NCI-H526 (cell line): ENCODE measurements at regions not wholly inside any gene's neighbourhood (a gene's known extent, or its start where the extent isn't known, plus 50 kb on each side); places are given as distances from the start of the nearest gene placed in this dataset.

Source experiments
- DNase-seq, 2 experiments: peaks; one replicate each; lab custom pipeline; 2025; lab: John Stamatoyannopoulos, UW

DNA sequence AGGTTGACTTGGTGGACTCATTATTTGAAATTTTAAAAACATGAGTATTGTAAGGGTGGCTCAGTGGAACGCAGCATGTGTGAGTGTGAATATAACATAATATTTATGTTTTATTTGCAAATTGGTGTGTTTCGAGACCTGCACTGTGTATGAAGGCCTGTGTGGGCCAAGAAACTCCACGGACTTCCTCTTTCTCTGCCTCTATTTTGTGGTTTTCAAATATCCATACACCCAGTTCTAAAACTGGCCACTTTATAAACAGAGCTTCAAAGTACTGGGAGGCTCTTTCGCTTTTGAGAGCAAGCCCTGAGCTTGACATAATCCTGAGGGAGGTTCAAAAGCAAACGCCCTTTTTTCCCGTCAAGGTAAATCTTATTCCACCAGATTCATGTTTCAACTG, 187.7 kb downstream of the GPAT3 start:
- DNase-seq: no peak

DNA sequence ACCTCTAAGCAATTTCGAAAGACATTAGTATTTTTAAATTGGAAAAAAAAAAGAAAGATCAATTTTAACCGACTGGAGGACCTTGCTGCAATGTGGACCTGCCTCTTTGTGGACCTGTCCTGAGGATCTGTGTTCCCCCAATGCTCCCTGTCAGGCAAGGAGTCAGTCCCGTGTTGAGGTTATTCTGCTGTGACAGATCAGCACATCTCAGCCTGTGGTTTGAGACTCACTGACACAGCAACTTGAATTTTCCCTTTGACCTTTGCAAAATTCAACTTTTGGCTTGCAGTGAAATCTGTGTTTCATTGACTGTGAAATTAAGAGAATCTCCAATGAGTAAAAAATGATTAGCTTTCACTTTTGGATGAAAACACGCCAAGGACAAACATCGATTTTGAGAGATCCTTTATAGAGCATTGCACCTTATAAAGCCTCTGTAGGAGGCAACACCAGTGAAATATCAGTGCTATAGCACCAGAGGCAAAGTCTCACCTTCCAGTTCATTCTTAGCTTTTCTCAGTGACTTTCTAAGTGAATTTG, 186.9 kb downstream of the GPAT3 start:
- no peak for DNase-seq

GRCh38 chr4:83716874-83717273, 181.0 kb downstream of the GPAT3 start:
- no peak for DNase-seq

DNA sequence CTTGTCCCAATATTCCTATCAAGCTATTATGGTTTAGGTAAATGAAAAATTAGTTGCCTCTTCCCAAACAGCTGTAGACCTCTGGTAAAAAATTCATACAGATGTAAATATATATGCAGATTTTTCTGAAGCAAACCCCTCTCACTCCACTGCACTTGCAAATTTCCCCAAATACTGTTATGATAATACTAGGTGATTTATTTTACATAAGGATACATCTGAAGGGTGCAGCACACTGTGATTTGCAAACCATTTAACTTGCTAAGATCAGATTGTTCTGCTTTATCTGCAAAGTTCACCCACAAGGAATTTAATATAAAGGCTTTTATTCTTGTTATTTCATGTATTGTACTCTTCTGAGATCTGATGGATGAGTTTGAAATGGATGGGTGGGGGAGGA, 177.0 kb downstream of the GPAT3 start:
- DNase-seq: peak; percentile 26 to 57

- no peak for DNase-seq
Observed at GRCh38 chr4:83709627-83710026, 173.7 kb downstream of the GPAT3 start.

GRCh38 chr4:83708500-83709175, 172.7 kb downstream of the GPAT3 start:
- no peak for DNase-seq

DNA sequence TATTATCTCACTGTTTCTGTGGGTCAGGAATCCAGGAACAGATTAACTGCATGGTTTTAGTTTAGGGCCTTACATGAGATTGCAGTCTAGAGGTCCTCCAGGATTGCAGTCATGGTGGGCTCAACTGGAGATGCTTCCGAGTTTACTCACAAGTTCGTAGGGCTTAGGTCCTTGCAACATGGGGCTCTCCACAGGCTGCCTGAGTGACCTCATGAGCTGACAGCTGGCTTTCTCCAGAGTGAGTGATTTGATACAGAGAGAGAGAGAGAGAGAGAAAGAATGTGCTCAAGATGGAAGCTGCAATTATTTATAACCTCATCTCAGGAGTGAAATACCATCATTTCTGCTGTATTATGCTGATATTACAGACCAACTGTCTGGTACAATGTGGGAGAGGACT, 168.9 kb downstream of the GPAT3 start:
- DNase-seq: no peak

DNA sequence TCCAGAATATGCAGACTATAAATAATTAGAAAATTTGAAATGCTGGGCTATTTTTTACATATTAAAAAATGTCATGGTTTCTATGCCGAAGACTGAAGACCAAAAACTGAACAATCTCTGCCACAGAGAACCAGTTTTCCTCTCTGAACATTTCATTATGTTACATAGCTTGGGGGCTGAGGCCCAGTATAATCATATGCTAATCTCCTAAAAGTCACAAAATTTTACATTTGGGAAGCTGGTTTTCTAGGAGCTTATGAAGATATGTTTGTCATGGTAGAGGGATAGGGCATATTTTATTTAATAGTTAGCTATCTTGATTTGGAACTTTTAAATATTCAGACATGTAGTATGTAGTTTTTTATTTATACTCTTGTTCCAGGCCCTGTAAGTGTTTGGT, 167.8 kb downstream of the GPAT3 start:
- DNase-seq: no peak

DNA sequence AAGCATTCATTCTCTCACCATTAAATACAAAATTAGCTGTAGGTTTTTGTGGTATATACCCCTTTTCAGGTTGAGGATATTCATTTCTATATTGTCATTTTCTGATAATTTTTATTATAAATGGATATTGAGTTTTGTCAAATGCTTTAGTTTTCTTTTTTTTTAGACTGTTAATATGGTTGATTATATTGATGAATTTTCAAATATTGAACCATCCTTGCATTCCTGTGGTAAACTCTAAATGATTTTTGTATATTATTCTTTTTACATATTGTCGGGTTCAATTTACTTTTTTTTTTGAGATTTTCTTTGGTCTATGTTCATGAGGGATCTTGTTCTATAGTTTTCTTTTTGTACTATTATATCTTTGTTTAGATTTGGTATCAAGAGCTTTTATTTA, 165.1 kb downstream of the GPAT3 start:
- DNase-seq: no peak

- DNase-seq: no peak
Observed at GRCh38 chr4:83699358-83699757, 163.4 kb downstream of the GPAT3 start.

DNA sequence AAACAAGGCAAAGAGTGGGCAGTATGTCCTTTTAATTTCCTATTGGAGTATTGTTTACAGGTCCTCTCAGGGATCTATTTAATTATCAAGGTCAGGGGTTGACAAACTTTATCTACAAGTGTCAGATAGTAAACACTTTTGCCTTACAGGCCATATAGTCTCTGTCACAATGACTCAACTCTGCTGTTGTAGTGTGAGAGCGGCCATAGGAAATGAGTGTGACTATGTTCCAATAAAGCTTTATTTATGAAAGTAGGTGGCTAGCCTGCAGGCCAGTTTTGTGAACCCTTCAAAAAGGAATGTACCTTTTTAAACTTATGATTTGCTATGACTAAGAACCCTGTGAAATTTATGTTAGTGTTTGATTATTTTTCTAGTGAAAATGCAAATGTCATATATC, 156.1 kb downstream of the GPAT3 start:
- no peak for DNase-seq

- DNase-seq: no peak
Observed at GRCh38 chr4:83686166-83686565, 150.3 kb downstream of the GPAT3 start.

DNA sequence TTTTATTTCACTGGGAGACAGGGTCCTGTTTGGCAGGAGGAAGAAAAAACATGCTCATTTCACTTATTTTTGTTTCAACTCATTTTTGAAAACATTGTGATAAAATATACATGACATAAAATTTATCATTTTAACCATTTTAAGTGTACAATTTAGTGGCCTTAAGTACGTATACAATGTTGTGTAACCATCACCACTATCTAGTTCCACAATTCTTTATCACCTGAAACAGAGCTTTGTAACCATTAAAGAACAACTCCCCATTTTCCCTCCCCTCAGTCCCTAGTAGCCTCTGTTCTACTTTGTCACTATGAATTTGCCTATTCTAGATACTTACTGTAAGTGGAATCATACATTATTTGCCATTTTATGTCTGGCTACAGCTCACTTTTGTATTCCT, 143.8 kb downstream of the GPAT3 start:
- no peak for DNase-seq

DNA sequence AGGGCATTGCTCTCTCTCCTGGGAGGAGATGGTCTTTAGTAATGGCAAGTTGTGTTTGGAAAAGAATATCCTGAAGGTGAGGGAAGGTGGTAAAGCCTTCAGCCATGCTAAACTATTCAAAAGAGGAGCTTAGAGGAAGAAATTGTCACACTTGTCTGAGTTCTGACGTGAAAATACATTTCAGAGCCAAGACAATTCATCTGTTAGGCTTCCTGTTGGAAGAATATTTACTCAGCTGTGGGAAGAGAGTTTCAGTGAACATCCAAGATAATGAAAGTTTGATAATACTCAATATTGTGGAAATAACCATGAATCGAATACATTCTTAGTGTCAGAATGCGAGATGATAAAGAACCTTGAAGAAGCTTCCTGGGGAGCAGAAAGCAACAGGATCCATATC, 143.3 kb downstream of the GPAT3 start:
- DNase-seq: no peak

DNA sequence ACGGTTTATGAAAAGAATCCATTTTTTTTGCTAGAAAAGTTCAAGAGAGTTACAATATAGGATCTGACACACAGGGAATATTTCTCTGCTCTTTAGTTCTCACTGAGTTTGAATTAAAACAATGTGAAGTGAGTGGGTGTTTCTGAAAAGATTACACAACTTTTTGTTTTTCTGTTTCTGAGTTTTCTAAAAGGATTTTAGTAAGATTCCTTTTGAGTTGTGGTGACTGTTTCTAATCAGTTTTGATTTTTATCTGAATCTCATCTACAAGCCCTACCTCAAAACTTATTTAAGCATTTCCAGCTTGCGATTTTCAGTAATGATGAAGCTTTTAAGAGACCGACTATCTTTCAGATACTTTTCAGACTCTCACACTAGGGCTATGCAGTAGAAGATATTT, 141.7 kb downstream of the GPAT3 start:
- DNase-seq: no peak

GRCh38 chr4:83664741-83665140, 128.8 kb downstream of the GPAT3 start:
- DNase-seq: no peak

DNA sequence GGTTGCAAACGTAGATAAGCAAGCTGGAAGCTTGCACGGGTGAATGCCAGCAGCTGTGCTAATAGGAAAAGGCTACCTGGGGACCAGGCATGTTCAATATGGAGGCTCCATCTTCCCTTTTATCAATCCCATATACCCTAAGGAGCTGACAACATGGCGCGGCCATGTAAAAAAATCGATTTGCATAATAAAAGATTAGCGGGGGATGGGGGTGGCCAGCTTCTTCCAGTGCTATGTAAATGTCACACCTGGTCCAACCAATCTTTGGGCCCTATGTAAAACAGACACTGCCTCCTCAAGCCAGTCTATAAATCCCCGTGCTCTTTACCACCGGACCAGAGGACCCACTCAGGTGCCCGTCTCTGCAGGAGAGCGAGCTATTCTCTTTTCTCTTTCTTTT, 128.2 kb downstream of the GPAT3 start:
- peak in 1 of 2 experiments; percentile 1 for DNase-seq

GRCh38 chr4:83662204-83662603, 126.3 kb downstream of the GPAT3 start:
- DNase-seq: no peak

DNA sequence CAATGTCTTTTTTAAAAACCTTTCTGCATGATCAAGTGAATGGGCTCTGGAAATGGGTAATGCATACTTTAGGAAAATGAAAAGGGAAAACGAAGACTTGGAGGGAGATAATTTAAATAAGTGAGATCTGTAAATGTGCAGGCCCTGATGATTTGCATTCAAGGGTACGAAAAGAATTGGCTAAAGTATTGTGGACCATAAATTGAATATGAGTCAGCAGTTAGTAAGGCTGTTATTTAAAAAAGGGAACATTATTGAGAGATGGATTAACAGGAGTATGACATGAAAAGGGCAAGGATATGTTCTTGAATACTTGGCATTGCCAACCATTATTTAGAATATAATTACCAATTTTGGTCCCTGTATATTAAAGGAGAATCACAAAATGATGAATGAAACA, 125.5 kb downstream of the GPAT3 start:
- peak in 1 of 2 experiments; percentile 7 for DNase-seq

GRCh38 chr4:83660578-83660977, 124.7 kb downstream of the GPAT3 start:
- DNase-seq: no peak

DNA sequence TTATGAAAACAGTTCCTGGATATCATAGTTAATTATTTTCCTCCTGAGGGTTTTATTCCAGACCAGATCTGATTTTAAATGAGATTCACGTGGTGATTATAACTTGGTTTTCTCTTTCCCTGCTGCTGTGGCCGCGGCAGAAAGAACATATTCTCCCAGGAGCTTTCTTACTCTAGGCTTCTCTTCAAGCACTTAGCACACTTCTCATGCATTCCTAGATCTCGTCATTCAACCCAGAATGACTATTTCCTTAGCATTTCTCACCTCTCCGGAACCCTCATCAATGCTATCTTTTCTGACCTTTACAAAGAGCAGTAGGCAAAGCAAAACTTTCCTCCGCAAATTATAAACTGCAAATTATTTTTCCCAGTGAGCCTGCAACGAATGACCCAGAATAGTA, 122.9 kb downstream of the GPAT3 start:
- DNase-seq: no peak

GRCh38 chr4:83657336-83657735, 121.4 kb downstream of the GPAT3 start:
- DNase-seq: no peak
